Keratinocyte (primary cell): ENCODE measurements at regions not wholly inside any gene's neighbourhood (a gene's known extent, or its start where the extent isn't known, plus 50 kb on each side); places are given as distances from the start of the nearest gene placed in this dataset.

Experiments used
- DNase-seq: peaks from one replicate; pipeline ENCODE4 v3.0.0-alpha.2; 2011; ENCODE audit warnings: low read depth, missing footprints, low spot score
- FAIRE-seq: peaks from 2 replicates; lab custom pipeline; 2011; peaks lifted over from hg19 to GRCh38; lab: Jason Lieb, UNC
- H2AFZ ChIP-seq: 2 replicates; pipeline ENCODE4 v1.6.0; 2012; ENCODE audit warnings: low read length, control low read depth, inconsistent platforms; ENCODE audit not compliant: control insufficient read depth
- H3K27ac ChIP-seq: 2 replicates; pipeline ENCODE4 v1.5.1; 2011; ENCODE audit warnings: low read length; ENCODE audit not compliant: control insufficient read depth, insufficient read depth
- H3K27me3 ChIP-seq: 3 replicates; pipeline ENCODE4 v1.6.0; 2011; ENCODE audit warnings: low read length; ENCODE audit not compliant: control insufficient read depth, insufficient read depth; ENCODE audit errors: extremely low read depth
- H3K36me3 ChIP-seq, 2 experiments: 2 replicates in 1 of 2; 3 replicates in 1 of 2; pipeline ENCODE4 v1.5.1; 2011; ENCODE audit warnings: low read length in 2 of 2, mild to moderate bottlenecking in 1 of 2; ENCODE audit not compliant: control insufficient read depth in 2 of 2, insufficient read depth in 2 of 2; ENCODE audit errors: extremely low read depth in 1 of 2
- H3K4me1 ChIP-seq: 3 replicates; pipeline ENCODE4 v1.5.1; 2011; ENCODE audit warnings: low read length; ENCODE audit not compliant: control insufficient read depth, insufficient read depth; ENCODE audit errors: extremely low read depth
- H3K4me2 ChIP-seq: 3 replicates; pipeline ENCODE4 v1.6.0; 2011; ENCODE audit warnings: low read depth, low read length; ENCODE audit not compliant: control insufficient read depth, insufficient read depth; ENCODE audit errors: extremely low read depth
- H3K4me3 ChIP-seq, 3 experiments: fragments of 200-600 bp in 1 of 3; sonication (generic) in 1 of 3; 2 replicates in 2 of 3; 3 replicates in 1 of 3; pipeline ENCODE4 v1.5.1; 2011 to 2016; ENCODE audit warnings: low read length in 3 of 3, mild to moderate bottlenecking in 3 of 3, control low read depth in 2 of 3, inconsistent platforms in 1 of 3, low read depth in 1 of 3, mixed read lengths in 1 of 3, mixed run types in 1 of 3, moderate library complexity in 1 of 3; ENCODE audit not compliant: control insufficient read depth in 2 of 3, insufficient read depth in 2 of 3; ENCODE audit errors: extremely low read depth in 1 of 3
- H3K79me2 ChIP-seq: 2 replicates; pipeline ENCODE4 v1.6.0; 2012; ENCODE audit warnings: low read length; ENCODE audit not compliant: control insufficient read depth, insufficient read depth
- H3K9ac ChIP-seq: 3 replicates; pipeline ENCODE4 v1.6.0; 2011; ENCODE audit warnings: low read length; ENCODE audit not compliant: control insufficient read depth, insufficient read depth; ENCODE audit errors: extremely low read depth
- H3K9me1 ChIP-seq: 3 replicates; pipeline ENCODE4 v1.6.0; 2011; ENCODE audit warnings: low read length; ENCODE audit not compliant: control insufficient read depth, insufficient read depth; ENCODE audit errors: extremely low read depth
- H3K9me3 ChIP-seq: 2 replicates; pipeline ENCODE4 v1.5.1; 2012; ENCODE audit warnings: low read depth, low read length; ENCODE audit not compliant: control insufficient read depth
- H4K20me1 ChIP-seq: 3 replicates; pipeline ENCODE4 v1.6.0; 2011; ENCODE audit warnings: low read length; ENCODE audit not compliant: control insufficient read depth, insufficient read depth; ENCODE audit errors: extremely low read depth
- CTCF ChIP-seq, 3 experiments: IDR thresholded peaks in 1 of 3; conservative IDR thresholded peaks in 1 of 3; optimal IDR thresholded peaks in 1 of 3; 2 replicates in 2 of 3; 3 replicates in 1 of 3; pipeline versions ENCODE3 to v1.5.1; 2011; ENCODE audit warnings: low read length in 3 of 3, mild to moderate bottlenecking in 3 of 3, moderate library complexity in 2 of 3, control low read depth in 1 of 3, inconsistent platforms in 1 of 3; ENCODE audit not compliant: insufficient read depth in 2 of 3; ENCODE audit errors: extremely low read depth in 1 of 3
- EZH2 ChIP-seq: IDR thresholded peaks from one replicate; pipeline ENCODE4 v1.6.1; 2012; ENCODE audit warnings: inconsistent platforms, mild to moderate bottlenecking, low read length, moderate library complexity
- dilution Hi-C: fragments of 300-500 bp; cut with MboI; formaldehyde crosslinking; loops from one replicate; pipeline ENCODE4 v1.7.0; 2020; ENCODE audit warnings: low sequenced_read_pairs; ENCODE audit not compliant: extremely low pct_ligation_motif_present

GRCh38 chr2:71833855-71834560 lies 313.7 kb downstream of the CYP26B1 start:
- dilution Hi-C loops, result no loop called here
- peaks cover 10% of the 10 kb centered on the region for H3K27me3 ChIP-seq
- DNase-seq (no peak), FAIRE-seq (no peak)
- no peak overlapping the region for H3K9ac ChIP-seq
- H2AFZ ChIP-seq, result no peak overlapping the region
- H3K9me3 ChIP-seq, result no peaks in the 10 kb centered on the region
- H3K4me2 ChIP-seq, result no peak overlapping the region
- H4K20me1 ChIP-seq, result no peaks in the 10 kb centered on the region
- H3K4me1 ChIP-seq, result no peaks in the 10 kb centered on the region
- TF ChIP-seq EZH2 (no peak), CTCF (optimal IDR thresholded peaks at IDR 0.05 in 1 of 3, IDR thresholded peaks at IDR 0.05 in 1 of 3, conservative IDR thresholded peaks at IDR 0.05 in 1 of 3; ENCODE audit: extremely low read depth in 1 of 3, insufficient read depth in 2 of 3, low read length in 3 of 3) (no peak)
- H3K36me3 ChIP-seq, result no peaks in the 10 kb centered on the region
- H3K4me3 ChIP-seq, result no peak overlapping the region
- H3K27ac ChIP-seq, result no peak overlapping the region
- no peaks in the 10 kb centered on the region for H3K9me1 ChIP-seq
- H3K79me2 ChIP-seq, result no peaks in the 10 kb centered on the region

DNA sequence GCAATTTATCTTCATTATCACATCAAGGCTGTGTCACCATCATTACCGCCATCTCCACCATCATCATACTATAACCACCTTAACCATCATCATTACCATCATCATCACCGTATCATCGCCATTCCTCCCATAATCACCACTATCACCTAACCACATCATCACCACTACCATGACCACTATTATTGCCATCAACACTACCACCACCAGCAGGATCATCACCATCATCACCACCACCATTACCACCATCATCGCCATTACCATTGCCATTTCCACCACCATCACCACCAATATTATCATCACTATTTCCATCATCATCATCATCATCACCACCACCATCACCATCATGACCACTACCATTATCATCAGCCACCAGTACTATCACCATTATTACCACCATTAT lies 314.4 kb downstream of the CYP26B1 start:
- no peak overlapping the region for H3K27ac ChIP-seq
- H3K27me3 ChIP-seq, result peaks cover 10% of the 10 kb centered on the region
- dilution Hi-C loops, result no loop called here
- H3K9ac ChIP-seq, result no peak overlapping the region
- no peaks in the 10 kb centered on the region for H3K9me3 ChIP-seq
- TF ChIP-seq EZH2 (no peak), CTCF (optimal IDR thresholded peaks at IDR 0.05 in 1 of 3, IDR thresholded peaks at IDR 0.05 in 1 of 3, conservative IDR thresholded peaks at IDR 0.05 in 1 of 3; ENCODE audit: extremely low read depth in 1 of 3, insufficient read depth in 2 of 3, low read length in 3 of 3) (no peak)
- H3K4me2 ChIP-seq, result no peak overlapping the region
- no peaks in the 10 kb centered on the region for H4K20me1 ChIP-seq
- H3K4me1 ChIP-seq, result no peaks in the 10 kb centered on the region
- no peaks in the 10 kb centered on the region for H3K79me2 ChIP-seq
- no peaks in the 10 kb centered on the region for H3K9me1 ChIP-seq
- no peak for FAIRE-seq
- DNase-seq, result no peak
- H3K4me3 ChIP-seq, result no peak overlapping the region
- no peak overlapping the region for H2AFZ ChIP-seq
- no peaks in the 10 kb centered on the region for H3K36me3 ChIP-seq
